Left renal pelvis (tissue), 4 donors: ENCODE measurements at regions not wholly inside any gene's neighbourhood (a gene's known extent, or its start where the extent isn't known, plus 50 kb on each side); places are given as distances from the start of the nearest gene placed in this dataset.
A peak's percentile ranks its signal among the peaks of the same experiment; 100 is the strongest.

ENCODE experiments used
- DNase-seq, 4 donors: peaks; one replicate each; pipeline ENCODE4 v3.0.0-alpha.2; 2013; ENCODE audit warnings: low read depth in 4 of 4, low spot score in 3 of 4

DNA sequence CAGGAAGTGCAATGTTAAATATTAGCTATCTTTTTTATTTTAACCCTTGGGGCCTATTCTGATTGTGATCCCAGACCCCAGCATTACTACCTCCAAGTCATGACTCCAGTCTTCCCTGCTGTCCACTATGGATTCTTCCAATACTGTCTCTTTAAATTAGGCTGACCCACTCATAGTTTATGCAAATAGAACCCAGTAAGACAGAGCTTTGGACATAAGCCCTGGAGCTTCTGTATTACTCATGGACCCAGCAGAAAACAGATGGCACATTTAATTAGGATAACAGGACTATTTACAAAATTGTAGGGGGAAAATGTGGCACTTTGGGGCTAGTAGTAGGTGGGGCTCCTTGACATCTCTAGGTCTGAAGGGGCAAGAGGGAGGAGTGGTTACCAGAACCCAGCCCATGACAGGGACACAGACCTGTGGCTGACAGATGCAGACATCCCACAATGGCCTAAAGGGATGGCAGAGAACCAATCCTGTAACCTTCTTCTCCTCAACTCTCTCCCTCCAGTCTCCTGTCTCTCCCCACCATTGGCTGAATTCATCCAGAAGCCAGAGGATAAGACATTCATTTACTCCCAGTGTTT is 233.5 kb downstream of the OMA1 start:
- DNase-seq: no peak

DNA sequence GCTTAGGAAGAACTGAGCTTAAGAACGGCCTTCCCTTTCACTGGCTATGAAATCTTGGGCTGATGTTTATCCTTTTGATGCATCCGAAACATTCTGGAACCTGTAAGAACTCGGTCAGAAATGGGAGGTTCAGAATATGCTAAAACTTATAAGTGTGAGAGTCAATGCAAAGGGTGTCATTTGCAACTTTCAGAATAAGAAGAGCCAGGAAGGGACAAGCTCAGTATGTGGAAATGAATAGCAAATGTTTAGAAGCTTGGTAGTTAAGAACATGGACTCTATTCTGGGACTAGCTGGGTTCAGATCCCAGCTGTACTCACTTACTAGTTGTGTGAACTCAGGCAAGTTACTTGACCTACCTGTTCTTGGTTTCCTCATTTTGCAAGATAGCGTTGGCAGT is 234.1 kb downstream of the OMA1 start:
- no peak for DNase-seq

DNA sequence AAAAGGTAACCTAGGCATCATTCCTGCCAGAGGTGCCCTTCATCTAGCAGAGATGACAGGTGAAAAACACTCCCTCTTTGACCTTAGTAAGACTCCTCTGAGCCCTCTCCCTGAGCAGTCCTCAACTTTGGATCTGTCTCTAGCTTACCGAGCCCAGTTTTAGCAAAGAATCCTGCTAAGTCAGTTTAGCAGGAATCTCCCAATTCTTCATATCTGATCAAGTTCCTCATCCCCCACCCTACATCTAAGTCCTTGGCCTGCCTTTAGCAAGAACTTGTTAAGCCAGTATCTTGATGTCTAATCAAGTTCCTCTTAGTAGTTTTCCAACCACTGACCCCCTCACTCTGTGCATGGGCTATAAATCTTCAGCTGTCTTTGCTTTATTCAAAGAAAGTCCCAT is 235.6 kb downstream of the OMA1 start:
- DNase-seq: no peak

DNA sequence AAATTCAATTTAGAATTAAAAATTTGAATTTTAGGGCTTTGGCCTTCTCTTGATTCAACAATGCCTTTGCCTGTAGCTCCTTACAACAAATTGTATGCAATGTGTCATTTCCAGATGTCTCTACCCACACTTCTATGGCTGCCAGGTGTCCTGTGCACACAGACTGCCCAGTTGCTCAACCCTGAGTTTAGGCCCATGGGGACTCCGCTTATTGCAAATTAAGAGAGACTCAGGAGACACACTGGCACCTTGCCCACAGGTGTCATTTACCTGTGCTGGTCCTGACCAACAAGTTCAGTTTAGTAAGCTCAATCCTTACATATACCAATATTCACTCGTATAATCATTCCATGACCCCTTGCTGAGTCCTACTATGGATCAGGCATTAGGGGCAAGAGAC is 236.1 kb downstream of the OMA1 start:
- no peak for DNase-seq

DNA sequence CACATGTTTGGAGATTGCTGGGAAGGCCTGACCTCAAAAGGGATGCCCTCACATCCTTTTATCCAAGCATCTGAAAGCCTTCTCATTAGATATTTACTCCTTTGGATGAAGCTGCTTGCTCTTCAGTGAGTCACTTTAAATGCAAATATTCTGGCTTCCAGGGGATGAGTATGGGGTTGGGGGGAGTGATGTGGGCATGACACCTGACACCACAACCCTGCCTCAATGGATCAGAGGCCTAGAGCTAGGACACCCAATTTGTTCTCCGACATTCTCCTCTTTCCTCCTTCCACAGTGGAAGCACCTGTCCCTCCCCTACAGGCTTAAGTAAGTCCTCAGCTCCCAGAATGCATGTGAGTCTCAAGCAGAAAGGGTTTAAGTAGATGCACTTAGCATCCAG is 238.3 kb downstream of the OMA1 start:
- no peak for DNase-seq

DNA sequence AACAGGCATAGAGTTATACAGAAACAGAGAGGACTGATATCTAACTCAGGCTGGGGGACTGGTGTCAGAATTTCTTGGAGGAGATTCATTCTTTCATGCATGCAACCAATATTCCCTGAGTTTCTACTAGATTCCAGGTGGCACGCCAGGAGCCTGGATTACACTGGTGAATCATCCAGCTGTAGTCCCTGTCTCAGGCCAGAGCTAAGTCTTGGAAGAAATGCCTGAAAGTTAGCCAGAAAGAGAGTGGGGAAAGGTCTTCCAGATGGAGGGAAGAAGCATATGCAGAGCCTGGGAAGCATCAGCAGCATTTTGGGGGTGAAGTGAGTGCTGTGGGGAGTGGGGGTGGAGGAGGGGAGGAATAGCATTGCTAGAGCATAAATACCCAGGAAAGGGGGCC is 239.1 kb downstream of the OMA1 start:
- DNase-seq: no peak

DNA sequence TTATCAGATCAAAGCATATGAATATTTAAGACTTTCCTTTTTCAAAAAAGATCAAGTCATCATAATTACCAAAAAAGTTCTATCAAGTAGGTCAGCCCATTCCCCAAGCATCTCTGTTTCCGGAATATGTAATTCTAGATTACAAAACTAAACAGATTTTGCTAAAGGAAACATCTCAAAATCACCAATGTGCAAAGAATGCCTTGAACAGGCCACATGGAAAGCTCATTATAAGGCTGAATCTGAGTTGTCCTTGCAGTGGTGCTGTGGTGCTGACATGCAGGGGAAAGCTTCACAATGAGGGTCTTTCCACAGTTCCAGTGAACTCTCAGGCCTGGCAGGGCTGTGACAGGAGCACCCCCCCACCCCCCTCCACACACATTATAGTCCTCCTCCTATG is 240.9 kb downstream of the OMA1 start:
- no peak for DNase-seq

DNA sequence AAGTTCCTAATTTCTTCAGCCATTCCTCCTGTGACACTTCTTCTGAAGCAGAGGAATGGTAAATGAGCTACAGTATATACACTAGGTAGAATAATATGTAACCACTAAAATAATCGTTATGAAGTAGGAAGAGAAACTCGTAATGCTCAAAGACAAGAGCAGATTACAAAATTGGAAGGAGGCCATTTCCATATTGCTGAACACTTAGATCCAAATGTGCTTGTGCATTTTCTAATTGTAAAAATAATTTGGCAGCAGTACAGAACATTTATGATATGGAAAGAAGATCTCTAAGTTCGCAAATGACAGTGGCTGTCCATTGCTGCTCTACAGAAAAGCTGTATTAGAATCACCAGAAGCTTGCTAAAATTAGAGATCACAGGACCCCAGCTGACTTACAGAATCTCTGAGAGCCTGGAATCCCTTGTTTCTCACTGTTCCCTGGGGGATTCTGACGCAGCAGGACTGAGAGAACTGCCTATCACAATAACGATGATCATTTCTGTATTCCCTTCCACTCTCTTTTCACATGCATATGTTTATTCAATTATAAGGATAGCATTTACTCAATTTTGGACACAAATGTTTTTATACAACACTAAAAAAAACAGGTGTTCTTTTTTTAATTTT is 242.1 kb downstream of the OMA1 start:
- DNase-seq: no peak

DNA sequence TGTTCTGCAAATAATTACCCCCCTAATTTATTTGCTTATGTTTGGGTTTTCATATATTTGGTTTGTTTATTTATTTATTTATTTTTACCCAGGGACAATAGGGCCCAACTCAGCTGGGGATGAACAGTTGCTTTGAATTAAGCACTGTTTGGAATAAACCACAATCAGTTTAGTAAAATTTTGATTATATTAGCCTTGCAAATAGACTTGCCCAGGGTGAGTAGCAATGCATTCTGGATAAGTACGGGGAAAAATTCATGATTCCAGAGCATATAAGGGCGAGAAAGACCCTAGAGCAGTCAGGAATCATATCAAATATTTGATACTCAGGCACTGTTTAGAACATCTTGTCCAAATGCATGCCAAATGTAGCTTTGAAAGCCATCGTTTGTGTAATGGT is 242.7 kb downstream of the OMA1 start:
- DNase-seq: no peak

DNA sequence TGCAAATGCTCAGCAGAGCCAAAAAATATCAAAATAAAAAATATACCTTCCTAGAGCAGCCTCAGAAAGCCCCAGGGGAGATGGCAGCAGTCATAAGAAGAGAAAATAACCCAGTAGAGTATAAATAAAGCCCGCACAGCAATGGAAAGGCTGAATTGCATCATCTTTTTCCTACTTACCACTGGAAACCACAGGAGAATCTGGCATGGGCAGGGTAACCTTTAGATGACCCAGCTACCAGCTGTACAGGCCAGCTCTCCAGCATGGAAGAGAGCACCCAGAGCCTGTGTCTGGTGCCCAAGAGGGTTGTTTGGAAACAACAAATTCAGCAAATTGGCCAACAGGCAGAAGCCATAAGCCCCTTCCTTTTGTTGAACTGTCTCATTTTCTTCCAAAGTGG is 253.1 kb downstream of the OMA1 start:
- no peak for DNase-seq

DNA sequence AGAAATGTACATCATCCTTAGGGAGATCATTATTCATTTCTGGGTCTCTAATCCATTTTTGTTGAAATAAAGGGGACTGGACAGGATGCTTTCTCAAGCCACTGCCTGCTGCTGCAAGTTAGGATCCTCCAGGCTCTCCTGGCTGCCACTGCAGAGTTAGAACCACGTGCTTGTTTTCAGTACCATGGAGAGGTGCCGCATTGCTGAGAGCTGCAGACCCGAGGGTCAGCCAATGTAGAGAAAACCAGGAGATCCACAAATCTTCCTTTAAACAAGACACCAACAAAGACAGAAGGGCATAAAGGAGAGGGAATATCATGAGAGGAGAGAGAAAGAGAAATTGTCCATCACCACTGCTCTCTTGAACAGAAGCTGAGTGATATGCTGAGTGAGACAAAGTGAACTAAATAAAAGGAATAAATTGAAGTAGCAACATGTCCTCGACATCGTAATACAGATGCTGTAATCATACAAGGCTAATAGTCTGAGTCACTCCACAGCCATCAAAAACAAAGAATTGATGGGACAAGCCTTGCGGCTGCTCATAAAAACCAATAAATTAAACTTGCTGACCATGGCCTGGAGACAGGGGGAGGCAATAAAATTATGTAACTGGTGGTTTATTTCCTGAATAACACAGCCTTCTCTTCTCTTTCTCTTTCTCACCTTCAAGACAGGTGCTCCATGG is 255.7 kb downstream of the OMA1 start:
- DNase-seq: peak; percentile 21 to 58 (median 48)

DNA sequence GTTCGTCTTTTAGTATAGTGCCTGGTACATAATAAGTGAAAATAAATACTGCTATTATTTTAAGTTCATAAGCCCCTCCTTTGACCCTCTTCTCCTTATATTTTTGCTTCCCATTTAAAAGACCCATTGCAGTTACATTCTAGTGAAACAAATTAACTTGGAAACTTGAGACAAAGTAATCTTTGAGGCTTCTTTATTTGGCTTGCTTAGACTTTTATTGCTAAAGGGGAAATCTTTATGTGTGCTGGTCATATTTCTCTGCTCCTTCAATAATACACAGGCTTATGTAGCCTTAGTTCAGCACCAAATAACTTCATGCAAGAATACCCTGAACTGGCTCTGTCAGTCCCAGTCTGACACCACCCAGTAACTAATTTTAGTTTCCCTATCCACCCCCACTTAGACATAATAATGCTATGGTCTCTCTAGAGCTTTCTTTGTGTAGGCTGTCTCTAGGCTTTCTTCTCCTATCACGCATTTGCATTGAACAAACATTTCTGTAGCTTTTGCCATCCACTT is 257.8 kb downstream of the OMA1 start:
- no peak for DNase-seq

DNA sequence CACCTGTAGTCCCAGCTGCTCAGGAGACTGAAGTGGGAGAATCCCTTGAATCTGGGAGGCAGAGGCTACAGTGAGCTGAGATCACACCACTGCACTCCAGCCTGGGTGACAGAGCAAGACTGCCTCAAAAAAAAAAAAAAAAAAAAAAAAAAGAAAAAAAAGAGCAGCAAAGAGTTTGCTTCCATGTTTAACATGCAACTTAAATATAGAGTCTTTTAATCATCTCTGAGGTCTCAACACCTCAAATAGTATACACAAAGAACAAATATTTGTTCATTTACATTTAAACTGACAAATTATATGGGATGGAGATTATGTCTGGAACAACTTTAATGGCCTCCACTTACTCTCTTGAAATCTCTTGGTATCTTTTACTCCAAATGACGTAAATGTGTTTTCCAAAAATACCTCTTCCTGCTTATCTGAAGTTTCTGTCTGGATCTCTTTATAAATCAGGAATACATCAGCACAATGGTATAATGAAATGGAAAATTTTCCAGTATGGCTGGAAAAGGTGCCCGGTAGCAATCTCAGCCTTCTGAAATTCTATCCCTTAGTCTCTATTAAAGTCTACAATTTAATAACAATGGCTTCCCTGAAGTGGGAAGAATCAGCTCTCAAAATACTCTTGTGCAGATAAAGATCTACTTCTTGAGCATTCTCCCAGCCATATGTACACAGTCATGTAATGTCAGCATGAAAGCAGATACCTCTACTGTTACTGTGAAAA is 258.5 kb downstream of the OMA1 start:
- DNase-seq: no peak

DNA sequence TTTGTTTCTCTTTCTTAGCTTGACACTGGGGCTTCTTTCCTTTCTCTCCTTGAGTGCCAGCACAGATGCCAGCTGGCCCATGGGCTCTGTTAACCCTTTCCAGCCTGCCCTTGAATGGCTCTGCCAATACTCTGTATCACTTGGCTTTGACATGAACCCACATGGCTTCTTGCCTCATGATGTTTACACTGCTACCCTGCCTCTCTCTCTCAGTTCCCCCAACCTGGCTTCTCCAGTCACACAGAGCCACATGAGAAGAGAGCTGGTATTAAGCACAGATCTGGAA is 262.4 kb downstream of the OMA1 start:
- no peak for DNase-seq

DNA sequence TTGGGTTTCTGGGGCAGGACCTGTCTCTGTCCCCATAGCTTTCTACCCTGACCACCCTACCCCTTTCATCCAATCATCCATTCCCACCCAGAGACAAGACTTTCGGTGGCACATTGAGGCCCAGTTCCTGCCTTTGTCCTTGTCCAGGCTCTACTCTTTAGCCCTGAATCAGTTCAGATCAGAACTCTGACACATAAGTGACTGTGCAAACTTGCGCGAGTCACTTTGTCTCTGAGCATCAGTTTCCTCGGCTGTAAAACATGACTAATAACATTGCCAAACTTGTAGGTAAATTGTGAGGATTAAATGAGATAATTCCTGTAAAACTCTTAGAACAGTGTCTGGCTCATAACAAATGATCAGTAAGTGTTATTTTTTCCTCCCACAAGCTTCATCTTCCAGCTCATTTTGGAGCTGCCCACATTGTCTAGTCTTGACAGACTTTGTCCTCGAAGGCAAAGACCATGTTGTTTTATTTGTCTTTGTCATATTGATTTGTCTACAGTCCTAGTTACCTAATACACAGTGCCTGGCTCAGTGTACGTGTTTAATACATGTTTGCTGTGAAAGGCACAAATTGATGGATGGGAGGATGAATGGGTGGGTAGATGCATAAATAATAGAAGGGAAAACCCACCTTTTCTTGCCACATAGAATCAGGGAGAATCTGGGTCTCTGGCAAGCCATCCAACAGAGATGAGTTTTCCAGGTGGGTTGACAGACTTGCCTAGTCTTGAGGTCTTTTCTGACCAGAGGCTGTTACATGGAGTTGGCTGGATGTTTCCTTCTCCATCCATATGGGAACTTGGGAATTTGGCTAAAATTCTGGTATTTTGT is 262.9 kb downstream of the OMA1 start:
- DNase-seq: no peak

DNA sequence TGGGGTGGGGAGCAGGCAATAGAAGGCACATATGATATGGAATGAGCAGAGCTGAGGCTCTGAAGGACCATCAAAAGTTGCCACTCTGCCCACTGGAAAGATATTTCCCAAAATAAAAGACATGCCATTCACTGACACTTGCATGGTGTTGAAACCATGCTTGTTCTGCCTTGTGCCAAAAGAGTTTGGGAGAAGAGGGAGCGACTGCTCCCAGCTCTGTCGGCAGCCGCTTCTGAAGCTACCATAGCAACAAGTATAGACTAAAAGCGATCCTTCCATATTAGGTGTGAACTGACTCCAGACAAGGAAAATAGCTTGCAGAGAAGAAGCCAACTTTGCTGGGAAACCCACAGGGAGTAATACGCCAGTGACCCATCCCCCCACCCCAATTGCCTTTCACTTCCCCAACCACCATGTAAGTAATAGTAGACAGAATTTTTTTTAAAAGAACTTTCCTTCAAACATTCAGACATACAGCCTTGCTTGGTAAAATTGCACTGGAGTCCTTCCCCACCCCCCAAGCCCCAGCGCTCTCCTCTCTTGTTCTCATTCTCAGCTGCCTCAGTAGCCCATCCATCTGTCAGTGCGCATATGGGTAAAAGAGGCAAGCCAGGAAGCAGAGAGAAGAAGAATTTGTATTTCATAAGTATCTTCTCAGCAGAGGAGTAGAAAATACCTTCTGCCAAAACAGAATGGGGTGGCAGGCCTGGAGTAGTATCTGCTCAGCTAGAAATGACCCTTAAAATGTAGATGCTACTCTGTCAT is 263.7 kb downstream of the OMA1 start:
- DNase-seq: no peak

DNA sequence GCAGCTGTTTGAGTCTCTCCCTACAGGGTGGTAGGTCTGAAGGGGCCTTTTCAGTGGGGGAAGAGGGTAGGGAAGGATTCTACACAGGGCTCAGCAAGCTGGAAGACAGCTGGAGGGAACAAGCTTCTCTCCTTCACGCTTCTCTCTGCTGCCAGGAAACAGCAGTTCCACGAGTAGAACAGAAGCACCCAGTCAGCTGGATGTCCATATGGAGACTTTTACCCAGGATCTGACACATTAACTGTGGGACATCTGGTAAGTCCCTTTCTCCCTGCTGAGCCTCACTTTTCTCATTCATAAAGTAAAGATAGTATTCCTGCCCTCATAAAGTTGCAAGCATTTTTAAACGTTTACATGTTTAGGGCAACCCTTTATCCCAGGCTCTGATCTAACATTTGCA is 280.3 kb downstream of the OMA1 start:
- no peak for DNase-seq

DNA sequence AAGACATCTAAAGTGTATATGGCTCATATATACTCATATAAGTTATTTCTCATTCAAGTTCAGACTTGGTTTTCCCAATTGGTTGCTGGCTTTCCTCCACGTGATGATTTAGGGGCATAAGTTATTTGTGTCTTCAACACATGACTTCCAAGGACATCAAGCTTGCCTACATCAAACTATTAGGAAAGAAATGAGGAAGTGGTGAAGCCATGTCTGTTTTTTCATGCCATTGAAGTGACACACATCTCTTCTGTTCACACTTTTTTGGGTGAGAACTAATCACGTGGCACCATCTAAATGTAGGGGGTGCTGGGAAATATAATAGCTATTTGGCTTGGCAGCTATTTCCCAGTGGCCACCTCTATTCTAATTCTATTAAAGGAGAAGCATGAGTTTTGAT is 282.1 kb downstream of the OMA1 start:
- no peak for DNase-seq

DNA sequence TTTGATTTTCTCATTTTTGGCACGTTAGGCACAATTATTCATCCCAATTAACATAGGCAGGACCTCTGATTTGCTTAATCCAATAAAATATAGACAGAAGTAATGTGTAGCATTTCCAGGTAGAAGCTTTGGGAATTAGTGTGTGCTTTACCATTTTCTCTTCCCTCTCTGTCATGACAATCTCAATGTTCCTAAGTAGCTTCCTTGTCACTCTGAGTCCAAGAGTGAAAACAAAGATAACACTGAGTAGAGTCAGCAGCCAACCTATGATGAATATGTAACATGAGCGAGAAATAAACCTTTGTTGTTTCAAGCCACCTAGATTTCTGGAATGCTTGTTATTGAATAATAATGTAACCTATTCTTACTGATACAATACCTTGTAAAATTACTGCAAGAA is 283.8 kb downstream of the OMA1 start:
- DNase-seq: no peak

DNA sequence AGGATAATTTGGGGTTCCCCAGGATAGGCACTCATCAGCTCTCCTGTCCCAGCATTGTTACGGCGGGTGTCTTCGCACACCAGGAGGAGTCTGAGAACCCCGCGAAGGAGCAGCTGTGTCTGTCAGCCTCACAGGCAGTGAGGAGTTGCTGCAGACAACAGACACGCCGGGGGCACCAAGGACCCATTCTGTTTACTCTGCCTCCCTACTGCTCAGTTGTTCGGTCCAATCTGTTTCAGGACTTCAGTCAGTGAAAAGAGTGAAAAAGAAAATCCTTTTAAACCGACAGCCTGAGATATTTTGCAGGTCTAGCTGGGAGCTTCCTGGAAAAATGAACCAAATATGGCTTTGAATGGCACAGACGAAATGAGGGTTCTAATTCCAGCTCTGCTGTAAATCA is 288.4 kb downstream of the OMA1 start:
- no peak for DNase-seq
